Omental fat pad (tissue), 3 donors: ENCODE measurements at regions not wholly inside any gene's neighbourhood (a gene's known extent, or its start where the extent isn't known, plus 50 kb on each side); places are given as distances from the start of the nearest gene placed in this dataset.

Experiments used
- ATAC-seq: fragments of 150-250 bp; one replicate; pipeline ENCODE4 v1.9.1; 2016; ENCODE audit warnings: mild to moderate bottlenecking, moderate library complexity; ENCODE audit not compliant: low FRiP score
- DNase-seq: peaks from one replicate; pipeline ENCODE4 v3.0.0-alpha.2; 2019; ENCODE audit warnings: low spot score
- CTCF ChIP-seq, 3 donors: fragments of 450-650 bp; IDR thresholded peaks; one replicate each; pipeline ENCODE4 v1.5.1; 2016 to 2017; ENCODE audit warnings: antibody characterized with exemption in 3 of 3, mild to moderate bottlenecking in 3 of 3, moderate library complexity in 2 of 3

GRCh38 chr18:27785815-27786471 lies 391.0 kb downstream of the CDH2 start:
- no peak for TF ChIP-seq CTCF (IDR thresholded peaks at IDR 0.05)
- DNase-seq (no peak), ATAC-seq (no peak)

GRCh38 chr18:27780061-27780745 lies 396.7 kb downstream of the CDH2 start:
- ATAC-seq (no peak), DNase-seq (no peak)
- TF ChIP-seq CTCF (IDR thresholded peaks at IDR 0.05): no peak

- TF ChIP-seq CTCF (IDR thresholded peaks at IDR 0.05): no peak
- no peak for DNase-seq
- no peak for ATAC-seq
Observed at GRCh38 chr18:27778925-27779324, 398.0 kb downstream of the CDH2 start.

- ATAC-seq: no peak
- TF ChIP-seq CTCF (IDR thresholded peaks at IDR 0.05): no peak
- no peak for DNase-seq
Observed at GRCh38 chr18:27778441-27778840, 398.5 kb downstream of the CDH2 start.

- no peak for ATAC-seq
- no peak for TF ChIP-seq CTCF (IDR thresholded peaks at IDR 0.05)
Observed at GRCh38 chr18:27772081-27772480, 404.8 kb downstream of the CDH2 start.

GRCh38 chr18:27771571-27771970 lies 405.4 kb downstream of the CDH2 start:
- ATAC-seq (no peak), DNase-seq (no peak)
- TF ChIP-seq CTCF (IDR thresholded peaks at IDR 0.05): no peak

More at GRCh38 chr18:27772081-27772480, 404.8 kb downstream of the CDH2 start:
- no peak for DNase-seq

GRCh38 chr18:27769152-27769551 lies 407.8 kb downstream of the CDH2 start:
- TF ChIP-seq CTCF (IDR thresholded peaks at IDR 0.05): no peak
- no peak for DNase-seq
- no peak for ATAC-seq
